PC-3 (cell line): ENCODE measurements at regions not wholly inside any gene's neighbourhood (a gene's known extent, or its start where the extent isn't known, plus 50 kb on each side); places are given as distances from the start of the nearest gene placed in this dataset.
A peak's percentile ranks its signal among the peaks of the same experiment; 100 is the strongest.

Experiments used
- ATAC-seq: fragments of 200-7000 bp; cut with Tn5 transposase; 2 replicates; pipeline ENCODE4 v1.9.1; 2020; ENCODE audit warnings: mild to moderate bottlenecking, moderate library complexity
- BruUV-seq: library from RNA; stranded (reverse); fragments of 400-500 nt; replicated peaks from 2 replicates; lab custom pipeline; 2021; lab: Mats Ljungman, UMichigan
- CTCF ChIA-PET: fragments of 300-600 bp; sonication (Branson Sonifier 250); formaldehyde crosslinking; loops from one replicate; lab custom pipeline; 2022; ENCODE audit warnings: antibody characterized with exemption; lab: Charles Lee
- POLR2A ChIA-PET: fragments of 300-600 bp; sonication (Branson Sonifier 250); formaldehyde crosslinking; loops from one replicate; lab custom pipeline; 2022; ENCODE audit warnings: antibody characterized with exemption; ENCODE audit not compliant: unreplicated experiment; lab: Charles Lee
- DNase-seq: peaks from one replicate; pipeline ENCODE4 v3.0.0-alpha.2; 2015
- H2AFZ ChIP-seq: fragments of 300-600 bp; sonication (generic); 2 replicates; pipeline ENCODE4 v1.6.0; 2016; ENCODE audit warnings: antibody characterized with exemption, low read length
- H3F3A ChIP-seq: fragments of 300-600 bp; sonication (generic); one replicate; pipeline ENCODE4 v1.6.0; 2017; ENCODE audit warnings: antibody characterized with exemption, low read length, control low read depth, mild to moderate bottlenecking; ENCODE audit not compliant: unreplicated experiment
- H3K27ac ChIP-seq: fragments of 300-600 bp; sonication (generic); 2 replicates; pipeline ENCODE4 v1.5.1; 2016; ENCODE audit warnings: mild to moderate bottlenecking, low read length
- H3K27me3 ChIP-seq: fragments of 300-600 bp; sonication (generic); 2 replicates; pipeline ENCODE4 v1.6.1; 2016; ENCODE audit warnings: low read length, mixed read lengths
- H3K36me3 ChIP-seq: fragments of 300-600 bp; sonication (generic); 2 replicates; pipeline ENCODE4 v1.6.1; 2016; ENCODE audit warnings: low read depth, mixed run types, low read length, mixed read lengths
- H3K4me1 ChIP-seq: fragments of 300-600 bp; sonication (generic); 2 replicates; pipeline ENCODE4 v1.5.1; 2016; ENCODE audit warnings: low read length; ENCODE audit not compliant: insufficient read depth
- H3K4me2 ChIP-seq: fragments of 300-600 bp; sonication (generic); 2 replicates; pipeline ENCODE4 v1.6.0; 2016; ENCODE audit warnings: low read length
- H3K4me3 ChIP-seq: fragments of 300-600 bp; sonication (generic); 2 replicates; pipeline ENCODE4 v1.5.1; 2016; ENCODE audit warnings: mild to moderate bottlenecking, low read length, mixed read lengths
- H3K79me2 ChIP-seq: fragments of 300-600 bp; sonication (generic); 2 replicates; pipeline ENCODE4 v1.6.1; 2017; ENCODE audit warnings: low read length, mixed read lengths
- H3K9ac ChIP-seq: fragments of 300-600 bp; sonication (generic); 2 replicates; pipeline ENCODE4 v1.6.0; 2016; ENCODE audit warnings: mild to moderate bottlenecking, low read length
- H3K9me2 ChIP-seq: fragments of 300-600 bp; sonication (generic); replicated peaks from 2 replicates; pipeline ENCODE4 v1.6.1; 2016; ENCODE audit warnings: mixed run types, low read length, mixed read lengths
- H3K9me3 ChIP-seq: fragments of 300-600 bp; sonication (generic); 2 replicates; pipeline ENCODE4 v1.6.1; 2016; ENCODE audit warnings: low read length, mixed read lengths
- H4K20me1 ChIP-seq: fragments of 300-600 bp; sonication (generic); 2 replicates; pipeline ENCODE4 v1.6.1; 2016; ENCODE audit warnings: low read length, mixed read lengths
- EZH2 ChIP-seq: fragments of 300-600 bp; sonication (generic); IDR thresholded peaks from one replicate; pipeline ENCODE4 v1.6.1; 2017; ENCODE audit warnings: antibody characterized with exemption, mild to moderate bottlenecking, low read length; ENCODE audit not compliant: unreplicated experiment
- EZH2phosphoT487 ChIP-seq: fragments of 300-600 bp; sonication (generic); IDR thresholded peaks from 2 replicates; pipeline ENCODE4 v1.6.1; 2018; ENCODE audit warnings: mild to moderate bottlenecking, antibody characterized with exemption, low read length, borderline replicate concordance
- intact Hi-C: fragments of 100-400 bp; cut with micrococcal nuclease; formaldehyde crosslinking; loops from 2 replicates; pipeline ENCODE4 v1.9.0; 2023
- TF ChIP-seq, protein P1 (sequence below): fragments of 300-600 bp; sonication (generic); conservative IDR thresholded peaks from 2 replicates; pipeline ENCODE4 v1.5.1; 2017; ENCODE audit warnings: antibody characterized with exemption, low read depth, mild to moderate bottlenecking, low read length

DNA sequence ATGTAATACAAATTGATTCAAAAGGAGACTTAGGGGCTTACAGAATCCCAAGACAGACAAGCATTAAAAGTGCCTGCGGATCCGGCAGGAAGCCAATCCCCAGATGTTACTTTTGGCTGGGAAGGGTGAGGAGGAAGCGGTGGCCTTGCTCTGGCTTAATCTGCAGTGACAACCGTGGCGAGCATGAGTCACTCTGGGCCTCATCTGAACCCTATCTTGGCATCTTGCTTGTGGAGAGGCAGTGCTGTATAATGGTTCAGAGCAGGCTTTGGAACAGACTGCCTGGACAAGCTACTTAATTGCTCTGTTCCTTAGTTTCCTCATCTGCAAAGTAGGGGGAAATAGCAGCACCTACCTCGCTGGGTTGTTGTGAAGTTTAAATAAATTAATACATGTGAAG lies 74.1 kb downstream of the XCL2 start:
- H3K9me3 ChIP-seq: no peaks in the 10 kb centered on the region
- H3F3A ChIP-seq: peaks cover 4% of the 10 kb centered on the region
- no peaks in the 10 kb centered on the region for H3K27me3 ChIP-seq
- no peaks in the 10 kb centered on the region for H4K20me1 ChIP-seq
- H3K4me2 ChIP-seq: no peak overlapping the region
- no peaks in the 10 kb centered on the region; the same call in 1 of the 2 replicates for H3K9me2 ChIP-seq
- no peak for ATAC-seq
- peaks cover 47% of the 10 kb centered on the region for H3K4me1 ChIP-seq
- no peak overlapping the region for H3K4me3 ChIP-seq
- no peak overlapping the region for H3K9ac ChIP-seq
- H3K79me2 ChIP-seq: no peaks in the 10 kb centered on the region
- no peaks in the 10 kb centered on the region for H3K36me3 ChIP-seq
- intact Hi-C loops: no loop called here
- peak; percentile 40 for DNase-seq
- no peak overlapping the region for H2AFZ ChIP-seq
- BruUV-seq: no TSS peak
- TF ChIP-seq, protein P1, sequence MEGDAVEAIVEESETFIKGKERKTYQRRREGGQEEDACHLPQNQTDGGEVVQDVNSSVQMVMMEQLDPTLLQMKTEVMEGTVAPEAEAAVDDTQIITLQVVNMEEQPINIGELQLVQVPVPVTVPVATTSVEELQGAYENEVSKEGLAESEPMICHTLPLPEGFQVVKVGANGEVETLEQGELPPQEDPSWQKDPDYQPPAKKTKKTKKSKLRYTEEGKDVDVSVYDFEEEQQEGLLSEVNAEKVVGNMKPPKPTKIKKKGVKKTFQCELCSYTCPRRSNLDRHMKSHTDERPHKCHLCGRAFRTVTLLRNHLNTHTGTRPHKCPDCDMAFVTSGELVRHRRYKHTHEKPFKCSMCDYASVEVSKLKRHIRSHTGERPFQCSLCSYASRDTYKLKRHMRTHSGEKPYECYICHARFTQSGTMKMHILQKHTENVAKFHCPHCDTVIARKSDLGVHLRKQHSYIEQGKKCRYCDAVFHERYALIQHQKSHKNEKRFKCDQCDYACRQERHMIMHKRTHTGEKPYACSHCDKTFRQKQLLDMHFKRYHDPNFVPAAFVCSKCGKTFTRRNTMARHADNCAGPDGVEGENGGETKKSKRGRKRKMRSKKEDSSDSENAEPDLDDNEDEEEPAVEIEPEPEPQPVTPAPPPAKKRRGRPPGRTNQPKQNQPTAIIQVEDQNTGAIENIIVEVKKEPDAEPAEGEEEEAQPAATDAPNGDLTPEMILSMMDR: no peak
- TF ChIP-seq EZH2 (no peak), EZH2phosphoT487 (no peak)
- ChIA-PET POLR2A (no interaction called here), CTCF (no interaction called here)
- no peak overlapping the region for H3K27ac ChIP-seq

- ChIA-PET POLR2A (no interaction called here), CTCF (no interaction called here)
- no peaks in the 10 kb centered on the region; the same call in 1 of the 2 replicates for H3K9me2 ChIP-seq
- H3K27me3 ChIP-seq: no peaks in the 10 kb centered on the region
- DNase-seq: no peak
- BruUV-seq: no TSS peak
- no peak for ATAC-seq
- TF ChIP-seq, protein P1: no peak
- no peak for TF ChIP-seq EZH2phosphoT487
- no peak for TF ChIP-seq EZH2
- no peaks in the 10 kb centered on the region for H4K20me1 ChIP-seq
- H3K79me2 ChIP-seq: no peaks in the 10 kb centered on the region
- H3K27ac ChIP-seq: no peak overlapping the region
- no peak overlapping the region for H3K4me3 ChIP-seq
- intact Hi-C loops: no loop called here
- H3K4me1 ChIP-seq: peaks cover 47% of the 10 kb centered on the region
- H3K4me2 ChIP-seq: no peak overlapping the region
- H3F3A ChIP-seq: peaks cover 4% of the 10 kb centered on the region
- H3K36me3 ChIP-seq: no peaks in the 10 kb centered on the region
- no peak overlapping the region for H3K9ac ChIP-seq
- no peak overlapping the region for H2AFZ ChIP-seq
- no peaks in the 10 kb centered on the region for H3K9me3 ChIP-seq
These were observed 75.0 kb downstream of the XCL2 start for GRCh38 chr1:168468822-168469221.

GRCh38 chr1:168468042-168468809 lies 75.6 kb downstream of the XCL2 start:
- DNase-seq: no peak
- peak overlapping the region; percentile 4; the same call in 1 of the 2 replicates for H3K27ac ChIP-seq
- no peaks in the 10 kb centered on the region for H3K27me3 ChIP-seq
- no peaks in the 10 kb centered on the region for H3K79me2 ChIP-seq
- no peaks in the 10 kb centered on the region; the same call in 1 of the 2 replicates for H3K9me2 ChIP-seq
- no peak overlapping the region for H3K9ac ChIP-seq
- H2AFZ ChIP-seq: 0 out of 2 replicates have a peak overlapping the region, but pooled peaks have one; percentile 11
- ChIA-PET CTCF (no interaction called here), POLR2A (interaction anchor here (0.6 kb wide), 1 partner anchor 1425 kb away, joined by 3 read pairs; no protein-coding TSS in a partner anchor)
- H4K20me1 ChIP-seq: no peaks in the 10 kb centered on the region
- ATAC-seq: no peak
- H3K4me2 ChIP-seq: 0 out of 2 replicates have a peak overlapping the region, but pooled peaks have one; percentile 4
- TF ChIP-seq, protein P1: no peak
- no peak for TF ChIP-seq EZH2
- no peak for TF ChIP-seq EZH2phosphoT487
- H3F3A ChIP-seq: peaks cover 4% of the 10 kb centered on the region
- H3K4me3 ChIP-seq: no peak overlapping the region
- no peaks in the 10 kb centered on the region for H3K9me3 ChIP-seq
- no TSS peak for BruUV-seq
- peaks cover 47% of the 10 kb centered on the region for H3K4me1 ChIP-seq
- intact Hi-C loops: no loop called here
- H3K36me3 ChIP-seq: no peaks in the 10 kb centered on the region
